Mesenchymal stem cell (in vitro differentiated cells and primary cell): ENCODE measurements at regions not wholly inside any gene's neighbourhood (a gene's known extent, or its start where the extent isn't known, plus 50 kb on each side); places are given as distances from the start of the nearest gene placed in this dataset.
"Not testable (repeated sequence)": the region's sequence is repeated elsewhere in the genome, so short reads cannot be mapped to it uniquely, and the experiment has no call there.

Experiments used
- DNase-seq: peaks from one replicate; pipeline ENCODE4 v3.0.0-alpha.2; 2013
- H2AFZ ChIP-seq: one replicate; pipeline ENCODE4 v1.6.1; 2013; ENCODE audit warnings: low read depth, mild to moderate bottlenecking, control low read depth, inconsistent platforms, low read length, moderate library complexity
- H2AK5ac ChIP-seq: 2 replicates; pipeline ENCODE4 v1.6.1; 2013; ENCODE audit warnings: low read length, moderate library complexity, mild to moderate bottlenecking, inconsistent platforms; ENCODE audit not compliant: severe bottlenecking
- H2BK120ac ChIP-seq: one replicate; pipeline ENCODE4 v1.6.1; 2013; ENCODE audit warnings: low read depth, mild to moderate bottlenecking, inconsistent platforms, low read length, moderate library complexity
- H2BK12ac ChIP-seq, 2 experiments: one replicate each; pipeline ENCODE4 v1.6.1; 2013; ENCODE audit warnings: inconsistent platforms in 2 of 2, low read length in 2 of 2, mild to moderate bottlenecking in 2 of 2, moderate library complexity in 2 of 2, control low read depth in 1 of 2
- H2BK15ac ChIP-seq: one replicate; pipeline ENCODE4 v1.6.1; 2013; ENCODE audit warnings: mild to moderate bottlenecking, low read depth, inconsistent platforms; ENCODE audit not compliant: poor library complexity, severe bottlenecking
- H2BK5ac ChIP-seq: 2 replicates; pipeline ENCODE4 v1.6.1; 2013; ENCODE audit warnings: low read depth, mild to moderate bottlenecking, low read length, control low read depth, inconsistent platforms; ENCODE audit not compliant: poor library complexity, severe bottlenecking
- H3K14ac ChIP-seq, 2 experiments: one replicate each; pipeline ENCODE4 v1.6.1; 2013; ENCODE audit warnings: inconsistent platforms in 2 of 2, low read length in 2 of 2, control low read depth in 1 of 2, mild to moderate bottlenecking in 1 of 2, moderate library complexity in 1 of 2
- H3K18ac ChIP-seq, 2 experiments: one replicate each; pipeline ENCODE4 v1.6.1; 2013; ENCODE audit warnings: inconsistent platforms in 2 of 2, low read length in 2 of 2, control low read depth in 1 of 2, low read depth in 1 of 2, mild to moderate bottlenecking in 1 of 2
- H3K23ac ChIP-seq, 2 experiments: one replicate each; pipeline ENCODE4 v1.6.1; 2013; ENCODE audit warnings: inconsistent platforms in 2 of 2, low read length in 2 of 2, mild to moderate bottlenecking in 2 of 2, moderate library complexity in 2 of 2, control low read depth in 1 of 2
- H3K27ac ChIP-seq: 2 replicates; pipeline ENCODE4 v1.5.1; 2013; ENCODE audit warnings: mild to moderate bottlenecking, moderate library complexity, low read length, control low read depth, inconsistent platforms; ENCODE audit not compliant: poor library complexity, severe bottlenecking
- H3K27me3 ChIP-seq, 2 experiments: 2 replicates each; pipeline versions ENCODE4 v1.6.1 to v1.7.0; 2013; ENCODE audit warnings: low read length in 2 of 2, mild to moderate bottlenecking in 2 of 2, moderate library complexity in 2 of 2, control low read depth in 1 of 2, inconsistent platforms in 1 of 2; ENCODE audit not compliant: control insufficient read depth in 1 of 2, insufficient read depth in 1 of 2
- H3K36me3 ChIP-seq, 2 experiments: 2 replicates each; pipeline versions ENCODE4 v1.6.1 to v1.7.0; 2013; ENCODE audit warnings: low read length in 2 of 2, control low read depth in 1 of 2, inconsistent platforms in 1 of 2, low read depth in 1 of 2, mild to moderate bottlenecking in 1 of 2; ENCODE audit not compliant: insufficient read depth in 2 of 2, control insufficient read depth in 1 of 2
- H3K4ac ChIP-seq, 2 experiments: one replicate each; pipeline ENCODE4 v1.6.1; 2013; ENCODE audit warnings: inconsistent platforms in 2 of 2, low read length in 2 of 2, mild to moderate bottlenecking in 2 of 2, moderate library complexity in 2 of 2, control low read depth in 1 of 2, low read depth in 1 of 2
- H3K4me1 ChIP-seq: 2 replicates; pipeline ENCODE4 v1.6.1; 2013; ENCODE audit warnings: low read depth, low read length, control low read depth; ENCODE audit not compliant: control insufficient read depth, insufficient read depth
- H3K4me2 ChIP-seq: 2 replicates; pipeline ENCODE4 v1.6.1; 2013; ENCODE audit warnings: low read length, mild to moderate bottlenecking, inconsistent platforms; ENCODE audit not compliant: poor library complexity, severe bottlenecking
- H3K4me3 ChIP-seq, 2 experiments: 2 replicates each; pipeline versions ENCODE4 v1.5.1 to v1.7.0; 2013; ENCODE audit warnings: low read length in 2 of 2, mild to moderate bottlenecking in 2 of 2, control low read depth in 1 of 2, low read depth in 1 of 2; ENCODE audit not compliant: insufficient read depth in 1 of 2
- H3K79me1 ChIP-seq: replicated peaks from 2 replicates; pipeline ENCODE4 v1.6.1; 2013; ENCODE audit warnings: mild to moderate bottlenecking, control low read depth, low read length, inconsistent platforms; ENCODE audit not compliant: poor library complexity, severe bottlenecking
- H3K9ac ChIP-seq: 2 replicates; pipeline ENCODE4 v1.7.0; 2013; ENCODE audit warnings: mild to moderate bottlenecking, low read length, moderate library complexity
- H3K9me3 ChIP-seq: 2 replicates; pipeline ENCODE4 v1.7.0; 2013; ENCODE audit warnings: mild to moderate bottlenecking, low read length; ENCODE audit not compliant: control insufficient read depth
- H4K8ac ChIP-seq: one replicate; pipeline ENCODE4 v1.6.1; 2013; ENCODE audit warnings: inconsistent platforms, mild to moderate bottlenecking, low read length, moderate library complexity
- H4K91ac ChIP-seq: one replicate; pipeline ENCODE4 v1.6.1; 2013; ENCODE audit warnings: mild to moderate bottlenecking, low read length, inconsistent platforms
- WGBS: methylation state at CpG from one replicate; pipeline ENCODE4 v1.1.7; 2013; ENCODE audit warnings: mixed read lengths; 5-methylcytosine and 5-hydroxymethylcytosine counted together

DNA sequence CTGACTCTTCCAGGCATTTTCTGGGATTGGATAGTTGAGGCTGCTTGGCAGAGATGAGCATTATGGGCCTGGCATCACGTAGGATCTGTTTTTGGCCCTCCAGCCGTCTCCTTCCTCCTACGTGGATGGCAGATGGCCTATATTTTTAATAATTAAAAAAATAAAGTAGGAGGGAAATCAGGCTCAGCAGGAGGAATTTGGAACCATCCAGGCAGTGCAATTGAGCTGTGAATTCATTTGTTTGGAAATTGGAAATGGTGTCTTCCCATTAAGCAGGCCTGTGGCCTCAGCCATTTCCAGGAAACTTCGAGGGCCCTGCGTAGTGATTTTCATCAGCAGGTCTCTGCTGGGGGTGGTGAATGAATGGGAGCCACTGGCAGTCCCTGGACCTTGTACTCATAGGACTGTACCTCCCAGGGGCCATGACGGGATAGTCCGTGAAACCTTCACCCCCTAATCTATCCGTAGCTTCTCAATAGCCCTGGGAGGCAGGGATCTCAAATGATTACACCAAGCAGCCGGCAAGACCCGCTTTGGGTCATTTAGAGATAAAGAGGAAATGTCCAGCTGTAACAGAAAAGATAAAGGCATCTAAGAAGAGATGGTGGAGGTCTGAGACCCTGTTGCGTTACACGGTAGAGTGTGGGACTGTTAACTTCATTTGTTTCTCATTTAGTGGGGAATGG lies 73.1 kb upstream of the TNP1 start:
- H3K36me3 ChIP-seq: no peaks in the 10 kb centered on the region
- no peaks in the 10 kb centered on the region for H3K4me1 ChIP-seq
- peak overlapping the region; percentile 55 for H2BK120ac ChIP-seq
- WGBS: 97% methylated on average over 11 of the region's 12 CpGs
- no peak overlapping the region for H2BK15ac ChIP-seq
- H3K27me3 ChIP-seq: no peaks in the 10 kb centered on the region
- H2AFZ ChIP-seq: no peak overlapping the region
- H3K79me1 ChIP-seq: no peaks in the 10 kb centered on the region
- H2BK12ac ChIP-seq: no peak overlapping the region
- H3K23ac ChIP-seq: no peak overlapping the region
- H3K14ac ChIP-seq: no peak overlapping the region
- no peak overlapping the region for H3K4me3 ChIP-seq
- H3K27ac ChIP-seq: no peak overlapping the region
- no peak overlapping the region for H4K91ac ChIP-seq
- DNase-seq: no peak
- H3K4ac ChIP-seq: no peak overlapping the region
- no peak overlapping the region for H3K9ac ChIP-seq
- H2AK5ac ChIP-seq: no peak overlapping the region
- H2BK5ac ChIP-seq: no peak overlapping the region
- no peak overlapping the region for H4K8ac ChIP-seq
- H3K18ac ChIP-seq: no peak overlapping the region
- no peaks in the 10 kb centered on the region for H3K9me3 ChIP-seq
- no peak overlapping the region for H3K4me2 ChIP-seq

DNA sequence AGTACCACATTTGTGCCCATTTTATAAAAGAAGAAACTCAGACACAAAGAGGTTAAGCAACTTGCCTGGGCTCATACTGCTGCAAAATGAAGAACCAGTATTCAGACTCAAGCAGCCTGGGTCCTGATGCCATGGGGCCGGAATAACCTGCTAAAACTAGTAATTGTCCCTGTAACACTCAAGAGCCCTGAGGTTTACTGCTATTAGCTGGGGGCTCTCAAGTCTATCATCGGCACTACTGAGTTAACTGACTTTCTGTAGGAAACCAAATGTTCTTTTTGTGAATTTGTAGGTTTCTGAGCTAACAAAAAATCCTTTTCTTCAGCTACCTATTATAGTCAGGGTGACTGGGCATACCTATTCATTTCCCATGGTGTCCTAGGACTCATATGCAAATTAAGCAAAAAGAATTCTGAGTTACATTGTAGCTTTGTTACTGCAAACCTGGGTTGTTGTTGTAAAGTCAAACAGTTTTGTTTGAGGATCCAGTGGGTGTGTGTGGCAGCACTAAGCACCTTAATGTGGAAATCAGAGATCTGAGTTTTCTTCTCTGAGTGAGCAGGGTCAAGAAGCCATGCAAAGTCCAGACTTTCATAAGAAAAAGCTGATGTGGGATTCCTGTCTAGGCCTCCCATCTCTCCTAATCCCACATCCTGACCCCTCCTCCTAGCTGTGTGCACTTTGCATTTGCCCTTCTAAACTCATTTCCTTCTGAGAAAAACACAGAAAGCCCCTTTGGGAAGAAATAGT lies 72.4 kb upstream of the TNP1 start:
- Histone ChIP-seq H2BK120ac (no peak overlapping the region), H3K9me3 (no peaks in the 10 kb centered on the region)
- DNase-seq: no peak

DNA sequence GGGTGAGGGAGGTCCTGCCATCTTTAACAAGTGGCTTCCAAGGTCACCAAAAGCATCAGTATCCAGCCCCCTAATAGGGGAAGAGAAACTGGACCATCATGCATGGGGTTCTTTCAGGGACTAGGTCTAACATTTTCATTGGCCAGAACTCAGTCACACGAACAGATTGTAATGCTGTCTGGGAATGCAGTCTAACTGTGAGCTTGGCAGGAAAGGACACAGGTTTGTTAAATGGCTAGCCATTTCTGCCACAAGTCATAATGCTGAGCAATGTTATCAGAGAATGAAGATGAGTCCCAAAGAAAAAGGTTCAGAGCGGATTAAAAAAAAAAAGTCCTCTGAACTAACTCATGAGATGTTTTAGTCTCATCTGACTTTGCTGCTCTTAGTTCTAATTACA lies 70.9 kb upstream of the TNP1 start:
- Histone ChIP-seq H3K79me1 (no peaks in the 10 kb centered on the region), H4K91ac (no peak overlapping the region), H2BK12ac (no peak overlapping the region), H3K18ac (no peak overlapping the region), H3K4me2 (no peak overlapping the region), H4K8ac (no peak overlapping the region), H2AK5ac (no peak overlapping the region), H3K9ac (no peak overlapping the region), H2AFZ (no peak overlapping the region), H3K4me3 (no peak overlapping the region), H3K9me3 (no peaks in the 10 kb centered on the region), H3K4ac (no peak overlapping the region), H3K23ac (no peak overlapping the region), H3K36me3 (no peaks in the 10 kb centered on the region), H3K27ac (no peak overlapping the region), H2BK15ac (no peak overlapping the region), H2BK5ac (no peak overlapping the region), H3K27me3 (peaks cover 0 to 5% of the 10 kb centered on the region in 2 experiments), H2BK120ac (no peak overlapping the region), H3K14ac (no peak overlapping the region), H3K4me1 (no peaks in the 10 kb centered on the region)
- no peak for DNase-seq
- 96% methylated on average over 1 of the region's 2 CpGs for WGBS

More for the DNA sequence above, 72.4 kb upstream of the TNP1 start:
- Histone ChIP-seq H2AK5ac (no peak overlapping the region), H3K4me1 (no peaks in the 10 kb centered on the region), H3K36me3 (no peaks in the 10 kb centered on the region), H3K4me2 (no peak overlapping the region), H3K4me3 (no peak overlapping the region), H3K27ac (no peak overlapping the region), H3K79me1 (no peaks in the 10 kb centered on the region), H4K91ac (no peak overlapping the region), H3K23ac (no peak overlapping the region), H2BK5ac (no peak overlapping the region), H4K8ac (no peak overlapping the region), H3K14ac (no peak overlapping the region), H3K27me3 (no peaks in the 10 kb centered on the region), H3K4ac (no peak overlapping the region), H2BK12ac (no peak overlapping the region), H3K9ac (no peak overlapping the region), H3K18ac (no peak overlapping the region), H2BK15ac (no peak overlapping the region), H2AFZ (no peak overlapping the region)
- 44% methylated on average over 1 of the region's 2 CpGs for WGBS

DNA sequence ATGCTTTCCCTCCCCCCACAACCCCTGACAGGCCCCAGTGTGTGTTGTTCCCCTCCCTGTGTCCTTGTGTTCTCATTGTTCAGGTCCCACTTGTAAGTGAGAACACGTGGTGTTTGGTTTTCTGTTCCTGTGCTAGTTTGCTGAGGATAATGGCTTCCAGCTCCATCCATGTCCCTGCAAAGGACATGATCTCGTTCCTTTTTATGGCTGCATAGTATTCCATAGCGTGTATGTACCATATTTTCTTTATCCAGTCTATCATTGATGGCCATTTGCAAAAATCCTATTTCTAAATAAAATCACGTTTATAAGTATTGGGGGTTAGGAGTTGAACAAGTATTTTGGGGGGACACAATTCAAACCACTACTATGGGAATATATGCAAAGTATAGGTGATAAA lies 69.5 kb upstream of the TNP1 start:
- H2AFZ ChIP-seq, H3K4me3 ChIP-seq, H2BK15ac ChIP-seq, H3K14ac ChIP-seq, H3K4me1 ChIP-seq, H2BK120ac ChIP-seq, H2BK5ac ChIP-seq, H3K9ac ChIP-seq, H3K4me2 ChIP-seq, H3K27ac ChIP-seq, H3K18ac ChIP-seq, H3K23ac ChIP-seq, H2AK5ac ChIP-seq, H3K4ac ChIP-seq, H3K79me1 ChIP-seq, H4K91ac ChIP-seq, H3K27me3 ChIP-seq, H4K8ac ChIP-seq, DNase-seq, H2BK12ac ChIP-seq, H3K36me3 ChIP-seq, H3K9me3 ChIP-seq: not testable (repeated sequence)
- 48% methylated on average over 2 of the region's 4 CpGs for WGBS
